ENCODE measurements at regions not wholly inside any gene's neighbourhood (a gene's known extent, or its start where the extent isn't known, plus 50 kb on each side); places are given as distances from the start of the nearest gene placed in this dataset.

DNA sequence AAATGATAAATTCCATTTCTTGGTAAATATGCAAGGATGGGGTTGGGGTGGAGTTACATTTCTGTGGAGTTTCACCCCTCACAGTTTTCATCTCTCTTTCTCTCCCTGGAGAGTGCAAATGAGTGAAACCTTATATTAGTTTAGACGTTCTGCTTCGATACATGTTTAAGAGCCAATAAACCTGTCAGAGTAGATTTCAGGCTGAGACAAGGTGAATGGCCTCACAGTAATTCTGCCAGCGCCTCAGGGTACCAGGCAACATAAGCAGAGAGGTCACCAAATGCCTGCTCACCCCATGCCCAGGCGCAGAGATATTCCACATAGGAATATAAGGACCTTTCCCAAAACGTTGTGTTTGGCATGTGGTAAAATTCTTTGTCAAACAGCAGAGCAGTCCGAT lies 154.9 kb upstream of the VLDLR start:
- no peak overlapping the region for H3K27ac ChIP-seq
- H3K79me2 ChIP-seq (ENCODE audit: insufficient read depth), result no peaks in the 10 kb centered on the region
- H2AFZ ChIP-seq, result no peak overlapping the region
- no peaks in the 10 kb centered on the region for H3K27me3 ChIP-seq (replicated peaks; ENCODE audit: insufficient read depth)
- no peaks in the 10 kb centered on the region for H4K20me1 ChIP-seq (ENCODE audit: insufficient read depth)
- 52 to 64% methylated on average over 6 of the region's 6 CpGs for WGBS, 2 experiments (ENCODE audit: low coverage in 1 of 2, low lambda C conversion rate in 2 of 2, missing lambda C conversion rate in 2 of 2)
- H3K9me2 ChIP-seq (ENCODE audit: insufficient read depth), result no peaks in the 10 kb centered on the region
- H3K9me3 ChIP-seq (ENCODE audit: low read depth), result no peaks in the 10 kb centered on the region
- H3F3A ChIP-seq (ENCODE audit: insufficient read depth), result no peaks in the 10 kb centered on the region
- no peak for DNase-seq
- H3K4me3 ChIP-seq, result no peak overlapping the region
- no peaks in the 10 kb centered on the region for H3K4me1 ChIP-seq (ENCODE audit: insufficient read depth)
- in situ Hi-C loops (cut with MboI), result no loop called here
- H3K9ac ChIP-seq, result no peak overlapping the region
- H3K4me2 ChIP-seq (ENCODE audit: unreplicated experiment), result no peak overlapping the region
- TF ChIP-seq EZH2 (IDR thresholded peaks at IDR 0.05; ENCODE audit: insufficient read depth, poor library complexity, severe bottlenecking), result no peak
- no peak for TF ChIP-seq EZH2phosphoT487 (IDR thresholded peaks at IDR 0.05; ENCODE audit: insufficient read depth, low read depth)
- no peaks in the 10 kb centered on the region; the same call in 1 of the 2 replicates for H3K36me3 ChIP-seq (ENCODE audit: low read depth)

DNA sequence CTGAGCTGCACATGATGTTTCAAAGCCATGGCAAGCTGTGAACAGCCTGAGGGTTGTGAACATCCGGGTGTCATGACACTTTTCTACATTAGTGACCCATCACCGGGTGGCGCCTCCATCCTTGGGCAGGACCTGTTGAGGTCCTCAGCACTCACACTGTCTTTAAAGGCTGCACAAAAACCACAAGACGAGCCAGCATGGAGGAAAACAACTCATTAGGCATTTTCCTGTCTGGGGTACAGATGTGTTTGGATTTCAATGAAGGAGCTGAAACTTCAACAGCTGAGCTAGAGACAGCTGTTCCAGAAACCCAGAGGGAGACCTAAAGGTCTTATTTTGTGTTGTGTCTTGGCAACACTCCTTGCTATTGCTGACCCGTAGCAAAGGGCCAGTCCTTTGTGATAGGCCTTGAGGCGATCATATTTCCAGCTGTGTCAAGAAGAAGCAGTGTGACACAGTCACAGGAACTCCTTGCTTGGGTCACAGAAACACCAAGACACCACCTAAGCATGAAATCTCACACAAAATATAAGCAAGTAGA lies 151.8 kb upstream of the VLDLR start:
- H3K27ac ChIP-seq, result no peak overlapping the region
- 52 to 56% methylated on average over 6 of the region's 6 CpGs for WGBS, 2 experiments (ENCODE audit: low coverage in 1 of 2, low lambda C conversion rate in 2 of 2, missing lambda C conversion rate in 2 of 2)
- H3K36me3 ChIP-seq (ENCODE audit: low read depth), result no peaks in the 10 kb centered on the region; the same call in 1 of the 2 replicates
- no peaks in the 10 kb centered on the region for H4K20me1 ChIP-seq (ENCODE audit: insufficient read depth)
- peak; percentile 37 for DNase-seq
- no peak overlapping the region for H3K4me3 ChIP-seq
- H2AFZ ChIP-seq, result peak overlapping the region; percentile 41; the same call in 1 of the 2 replicates
- H3K9ac ChIP-seq, result no peak overlapping the region
- no peaks in the 10 kb centered on the region for H3F3A ChIP-seq (ENCODE audit: insufficient read depth)
- H3K27me3 ChIP-seq (replicated peaks; ENCODE audit: insufficient read depth), result no peaks in the 10 kb centered on the region
- no peaks in the 10 kb centered on the region for H3K79me2 ChIP-seq (ENCODE audit: insufficient read depth)
- H3K9me3 ChIP-seq (ENCODE audit: low read depth), result no peaks in the 10 kb centered on the region
- H3K9me2 ChIP-seq (ENCODE audit: insufficient read depth), result no peaks in the 10 kb centered on the region
- in situ Hi-C loops (cut with MboI), result no loop called here
- H3K4me1 ChIP-seq (ENCODE audit: insufficient read depth), result no peaks in the 10 kb centered on the region
- H3K4me2 ChIP-seq (ENCODE audit: unreplicated experiment), result no peak overlapping the region
- TF ChIP-seq EZH2phosphoT487 (IDR thresholded peaks at IDR 0.05; ENCODE audit: insufficient read depth, low read depth) (no peak), EZH2 (IDR thresholded peaks at IDR 0.05; ENCODE audit: insufficient read depth, poor library complexity, severe bottlenecking) (no peak)

DNA sequence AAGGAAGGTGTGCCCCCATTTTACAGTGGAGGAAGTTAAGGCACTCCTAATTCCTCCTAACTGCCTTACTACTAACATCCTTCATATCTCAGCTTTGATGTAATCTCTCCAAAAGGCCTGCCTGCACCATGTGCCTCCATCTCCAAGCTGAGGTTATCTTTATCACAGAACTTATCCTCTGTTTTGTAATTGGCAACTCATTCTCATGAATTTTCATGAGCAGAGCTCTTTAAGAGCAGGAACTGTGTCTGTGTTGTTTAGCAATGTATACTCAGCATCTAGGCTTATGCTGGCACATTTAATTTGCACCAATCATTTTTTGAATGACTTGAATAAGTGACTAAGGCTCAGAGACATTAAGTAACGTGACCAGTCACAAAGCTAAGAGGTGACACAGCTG lies 147.9 kb upstream of the VLDLR start:
- WGBS, 2 experiments (ENCODE audit: low coverage in 1 of 2, low lambda C conversion rate in 2 of 2, missing lambda C conversion rate in 2 of 2), result 80% methylated on average over 1 of the region's 1 CpG

DNA sequence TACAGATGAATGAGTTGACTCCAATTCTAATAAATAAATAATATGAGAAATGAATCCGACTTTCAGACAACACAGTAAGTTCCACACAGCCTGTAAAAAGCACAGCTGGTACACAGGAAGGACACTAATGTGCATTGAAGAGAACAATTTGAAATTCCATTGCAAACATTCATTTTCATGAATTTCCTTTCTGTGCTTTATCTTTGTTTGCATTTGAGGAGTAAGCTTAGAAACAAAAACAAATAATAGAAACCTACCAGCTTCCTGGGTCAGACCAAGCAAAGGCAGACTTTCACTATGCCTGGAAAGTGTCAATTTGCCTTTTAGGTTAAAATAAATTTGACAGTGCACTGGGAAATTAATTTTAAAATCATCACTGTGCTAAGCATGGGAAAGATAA lies 143.8 kb upstream of the VLDLR start:
- 37 to 50% methylated on average over 1 of the region's 1 CpG for WGBS, 2 experiments (ENCODE audit: low coverage in 1 of 2, low lambda C conversion rate in 2 of 2, missing lambda C conversion rate in 2 of 2)
- Histone ChIP-seq H3F3A (ENCODE audit: insufficient read depth) (peaks cover 4% of the 10 kb centered on the region; the same call in 1 of the 2 replicates), H4K20me1 (ENCODE audit: insufficient read depth) (no peaks in the 10 kb centered on the region), H3K4me1 (ENCODE audit: insufficient read depth) (no peaks in the 10 kb centered on the region), H3K27ac (no peak overlapping the region), H3K9me2 (ENCODE audit: insufficient read depth) (no peaks in the 10 kb centered on the region), H3K4me3 (no peak overlapping the region), H3K27me3 (replicated peaks; ENCODE audit: insufficient read depth) (no peaks in the 10 kb centered on the region), H3K9ac (no peak overlapping the region), H3K79me2 (ENCODE audit: insufficient read depth) (no peaks in the 10 kb centered on the region), H3K4me2 (ENCODE audit: unreplicated experiment) (no peak overlapping the region), H3K36me3 (ENCODE audit: low read depth) (no peaks in the 10 kb centered on the region), H2AFZ (no peak overlapping the region), H3K9me3 (ENCODE audit: low read depth) (no peaks in the 10 kb centered on the region)
- no peak for DNase-seq
- in situ Hi-C loops (cut with MboI), result no loop called here
- TF ChIP-seq EZH2phosphoT487 (IDR thresholded peaks at IDR 0.05; ENCODE audit: insufficient read depth, low read depth) (no peak), EZH2 (IDR thresholded peaks at IDR 0.05; ENCODE audit: insufficient read depth, poor library complexity, severe bottlenecking) (no peak)

More for the DNA sequence above, 147.9 kb upstream of the VLDLR start:
- no peak for TF ChIP-seq EZH2phosphoT487 (IDR thresholded peaks at IDR 0.05; ENCODE audit: insufficient read depth, low read depth)
- TF ChIP-seq EZH2 (IDR thresholded peaks at IDR 0.05; ENCODE audit: insufficient read depth, poor library complexity, severe bottlenecking), result no peak
- no peaks in the 10 kb centered on the region for H3K79me2 ChIP-seq (ENCODE audit: insufficient read depth)
- H3K4me1 ChIP-seq (ENCODE audit: insufficient read depth), result no peaks in the 10 kb centered on the region
- no peaks in the 10 kb centered on the region for H3K36me3 ChIP-seq (ENCODE audit: low read depth)
- no peak overlapping the region for H2AFZ ChIP-seq
- H3K27ac ChIP-seq, result no peak overlapping the region
- DNase-seq, result no peak
- no peak overlapping the region for H3K4me3 ChIP-seq
- H3K27me3 ChIP-seq (replicated peaks; ENCODE audit: insufficient read depth), result no peaks in the 10 kb centered on the region
- no peaks in the 10 kb centered on the region for H3K9me2 ChIP-seq (ENCODE audit: insufficient read depth)
- peaks cover 4% of the 10 kb centered on the region; the same call in 1 of the 2 replicates for H3F3A ChIP-seq (ENCODE audit: insufficient read depth)
- H4K20me1 ChIP-seq (ENCODE audit: insufficient read depth), result no peaks in the 10 kb centered on the region
- H3K9me3 ChIP-seq (ENCODE audit: low read depth), result no peaks in the 10 kb centered on the region
- H3K9ac ChIP-seq, result no peak overlapping the region
- in situ Hi-C loops (cut with MboI), result no loop called here
- H3K4me2 ChIP-seq (ENCODE audit: unreplicated experiment), result no peak overlapping the region

All from GM23248 (cell line).